Progenitor cell of endocrine pancreas (in vitro differentiated cells): ENCODE measurements at regions not wholly inside any gene's neighbourhood (a gene's known extent, or its start where the extent isn't known, plus 50 kb on each side); places are given as distances from the start of the nearest gene placed in this dataset.

Experiments
- DNase-seq: peaks from one replicate; pipeline ENCODE4 v3.0.0; 2021; ENCODE audit warnings: low spot score; ENCODE audit not compliant: unreplicated experiment
- H3K27ac Mint-ChIP-seq: 2 replicates; pipeline ENCODE4 v1.8.0; 2021; ENCODE audit warnings: mild to moderate bottlenecking, moderate library complexity, mixed read lengths
- H3K27me3 Mint-ChIP-seq: 2 replicates; pipeline ENCODE4 v1.8.0; 2021; ENCODE audit warnings: mixed read lengths
- H3K36me3 Mint-ChIP-seq: 2 replicates; pipeline ENCODE4 v1.8.0; 2022; ENCODE audit warnings: mixed read lengths; ENCODE audit not compliant: insufficient read depth
- H3K4me1 Mint-ChIP-seq: 2 replicates; pipeline ENCODE4 v1.8.0; 2021; ENCODE audit warnings: low read depth, mixed read lengths
- H3K4me3 Mint-ChIP-seq: 2 replicates; pipeline ENCODE4 v1.8.0; 2021; ENCODE audit warnings: low read depth, mild to moderate bottlenecking, moderate library complexity, mixed read lengths
- H3K9me3 Mint-ChIP-seq: 2 replicates; pipeline ENCODE4 v1.8.0; 2021; ENCODE audit warnings: low read depth, mixed read lengths
- TF ChIP-seq, protein P1 (sequence below): fragments of 200-600 bp; sonication (generic); IDR thresholded peaks from one replicate; pipeline ENCODE4 v1.5.0; 2021; ENCODE audit warnings: antibody characterized with exemption, mild to moderate bottlenecking; ENCODE audit not compliant: unreplicated experiment

DNA sequence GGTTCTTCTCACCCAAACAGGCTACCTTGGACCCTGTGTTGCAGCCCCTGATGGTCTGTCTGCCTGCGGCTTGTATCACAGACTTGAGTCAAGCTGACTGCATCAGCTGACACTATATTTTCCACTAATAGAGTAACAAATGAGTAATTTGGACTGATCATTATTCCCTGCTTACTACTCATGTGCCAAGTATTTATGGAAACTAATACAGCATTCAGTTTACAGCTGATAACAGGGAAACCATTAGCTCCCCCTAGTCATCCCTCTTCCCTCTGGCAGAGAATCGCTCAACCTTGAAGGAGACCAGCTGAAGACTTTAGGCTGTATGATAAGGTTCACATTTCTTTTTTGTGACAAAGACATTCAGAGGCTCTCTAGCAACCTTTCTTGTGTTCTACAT, 116.6 kb upstream of the SYT6 start:
- DNase-seq = no peak
- Mint-ChIP-seq H3K4me3 (no peak overlapping the region), H3K4me1 (no peaks in the 10 kb centered on the region), H3K36me3 (no peaks in the 10 kb centered on the region), H3K27me3 (peaks cover 10% of the 10 kb centered on the region), H3K27ac (no peak overlapping the region), H3K9me3 (peaks cover 4% of the 10 kb centered on the region)
- TF ChIP-seq, protein P1, sequence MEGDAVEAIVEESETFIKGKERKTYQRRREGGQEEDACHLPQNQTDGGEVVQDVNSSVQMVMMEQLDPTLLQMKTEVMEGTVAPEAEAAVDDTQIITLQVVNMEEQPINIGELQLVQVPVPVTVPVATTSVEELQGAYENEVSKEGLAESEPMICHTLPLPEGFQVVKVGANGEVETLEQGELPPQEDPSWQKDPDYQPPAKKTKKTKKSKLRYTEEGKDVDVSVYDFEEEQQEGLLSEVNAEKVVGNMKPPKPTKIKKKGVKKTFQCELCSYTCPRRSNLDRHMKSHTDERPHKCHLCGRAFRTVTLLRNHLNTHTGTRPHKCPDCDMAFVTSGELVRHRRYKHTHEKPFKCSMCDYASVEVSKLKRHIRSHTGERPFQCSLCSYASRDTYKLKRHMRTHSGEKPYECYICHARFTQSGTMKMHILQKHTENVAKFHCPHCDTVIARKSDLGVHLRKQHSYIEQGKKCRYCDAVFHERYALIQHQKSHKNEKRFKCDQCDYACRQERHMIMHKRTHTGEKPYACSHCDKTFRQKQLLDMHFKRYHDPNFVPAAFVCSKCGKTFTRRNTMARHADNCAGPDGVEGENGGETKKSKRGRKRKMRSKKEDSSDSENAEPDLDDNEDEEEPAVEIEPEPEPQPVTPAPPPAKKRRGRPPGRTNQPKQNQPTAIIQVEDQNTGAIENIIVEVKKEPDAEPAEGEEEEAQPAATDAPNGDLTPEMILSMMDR = no peak

DNA sequence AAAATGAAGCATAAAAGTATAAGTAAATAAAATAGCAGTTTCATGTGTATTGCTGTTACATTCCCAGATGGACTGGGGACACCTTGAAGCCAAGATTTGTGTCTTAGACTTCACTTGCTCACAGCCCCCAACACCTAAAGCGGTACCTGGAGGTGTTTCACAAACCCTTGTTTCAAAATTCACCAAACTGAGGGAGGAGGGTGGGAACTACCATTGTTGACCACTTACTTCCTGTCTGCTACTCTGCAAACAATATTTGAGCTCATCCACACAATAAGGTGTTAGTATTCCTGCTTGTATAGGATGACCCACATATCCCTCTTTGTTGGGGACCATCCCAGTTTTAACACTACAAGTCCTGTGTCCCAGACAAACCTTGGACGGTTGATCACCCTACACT, 115.9 kb upstream of the SYT6 start:
- TF ChIP-seq, protein P1 = no peak
- H3K27ac Mint-ChIP-seq = no peak overlapping the region
- H3K4me1 Mint-ChIP-seq = no peaks in the 10 kb centered on the region

GRCh38 chr1:114263343-114263742, 109.7 kb upstream of the SYT6 start:
- DNase-seq = no peak
- H3K36me3 Mint-ChIP-seq = no peaks in the 10 kb centered on the region
- TF ChIP-seq, protein P1 = no peak
- H3K4me1 Mint-ChIP-seq = no peaks in the 10 kb centered on the region
- H3K9me3 Mint-ChIP-seq = peaks cover 4% of the 10 kb centered on the region
- H3K27me3 Mint-ChIP-seq = peaks cover 10% of the 10 kb centered on the region
- H3K4me3 Mint-ChIP-seq = no peak overlapping the region
- no peak overlapping the region for H3K27ac Mint-ChIP-seq

More for the DNA sequence above, 115.9 kb upstream of the SYT6 start:
- no peak for DNase-seq
- Mint-ChIP-seq H3K4me3 (no peak overlapping the region), H3K9me3 (peaks cover 4% of the 10 kb centered on the region), H3K36me3 (no peaks in the 10 kb centered on the region), H3K27me3 (peaks cover 10% of the 10 kb centered on the region)

- H3K27ac Mint-ChIP-seq = no peak overlapping the region
- DNase-seq = no peak
- TF ChIP-seq, protein P1 = no peak
- H3K4me3 Mint-ChIP-seq = no peak overlapping the region
- H3K9me3 Mint-ChIP-seq = peaks cover 4% of the 10 kb centered on the region
- no peaks in the 10 kb centered on the region for H3K36me3 Mint-ChIP-seq
- H3K27me3 Mint-ChIP-seq = peaks cover 10% of the 10 kb centered on the region
- H3K4me1 Mint-ChIP-seq = no peaks in the 10 kb centered on the region
Observed at GRCh38 chr1:114262337-114262736, 108.7 kb upstream of the SYT6 start.

- Mint-ChIP-seq H3K36me3 (no peaks in the 10 kb centered on the region), H3K27me3 (peaks cover 4% of the 10 kb centered on the region)
Observed at GRCh38 chr1:114260805-114261484, 107.3 kb upstream of the SYT6 start.

More at GRCh38 chr1:114260805-114261484, 107.3 kb upstream of the SYT6 start:
- DNase-seq = no peak
- no peaks in the 10 kb centered on the region for H3K4me1 Mint-ChIP-seq
- no peak overlapping the region for H3K27ac Mint-ChIP-seq
- no peaks in the 10 kb centered on the region for H3K9me3 Mint-ChIP-seq
- TF ChIP-seq, protein P1 = no peak
- no peak overlapping the region for H3K4me3 Mint-ChIP-seq
